ENCODE measurements at regions not wholly inside any gene's neighbourhood (a gene's known extent, or its start where the extent isn't known, plus 50 kb on each side); places are given as distances from the start of the nearest gene placed in this dataset.

DNA sequence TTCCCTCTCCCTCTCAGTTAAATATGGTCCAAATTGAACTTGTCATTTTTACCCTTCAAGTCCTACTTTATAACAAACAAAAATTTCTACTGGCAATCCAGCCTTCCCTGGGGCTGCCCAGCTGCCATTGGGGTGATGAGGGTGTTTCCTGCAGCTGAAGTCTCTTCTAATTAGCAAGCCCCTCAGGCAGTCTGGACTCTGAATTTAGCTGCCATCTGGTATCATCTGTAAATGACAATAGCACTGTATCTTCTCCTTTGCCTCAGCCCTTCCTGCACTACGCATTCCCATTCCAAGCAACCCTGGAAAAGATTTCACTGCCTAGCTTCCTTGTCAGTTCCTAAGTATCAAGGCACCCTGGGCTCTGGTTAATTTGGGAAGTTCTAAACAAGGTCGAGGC, 331.1 kb upstream of the KLF12 start:
- DNase-seq (ENCODE audit: low spot score in 2 of 2, unreplicated experiment in 2 of 2), result no peak
- H3K4me3 Mint-ChIP-seq, result no peak overlapping the region

DNA sequence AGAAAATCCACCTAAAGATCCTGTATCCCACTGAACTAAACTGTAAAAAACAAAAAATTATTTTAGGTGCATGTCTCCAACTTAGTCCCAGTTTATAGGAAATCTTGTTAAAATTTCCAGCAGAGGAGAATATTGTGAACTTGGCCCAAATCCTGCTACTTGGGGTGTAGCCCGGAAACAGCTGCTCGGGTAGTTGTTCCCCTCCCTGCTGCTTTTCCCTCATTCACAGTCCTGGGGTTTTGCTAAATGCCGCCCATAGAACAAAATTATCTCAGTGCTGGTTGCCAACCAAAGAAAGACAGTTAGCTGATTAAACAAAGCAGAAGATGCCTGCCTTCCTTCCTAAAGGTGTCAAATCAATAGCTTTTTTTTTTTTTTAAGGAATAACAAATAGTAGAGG, 330.5 kb upstream of the KLF12 start:
- Mint-ChIP-seq H3K27ac (no peak overlapping the region), H3K36me3 (no peaks in the 10 kb centered on the region), H3K27me3 (ENCODE audit: low read depth) (peaks cover 11% of the 10 kb centered on the region), H3K9me3 (no peaks in the 10 kb centered on the region), H3K4me3 (no peak overlapping the region), H3K4me1 (no peaks in the 10 kb centered on the region)
- TF ChIP-seq, protein P1, sequence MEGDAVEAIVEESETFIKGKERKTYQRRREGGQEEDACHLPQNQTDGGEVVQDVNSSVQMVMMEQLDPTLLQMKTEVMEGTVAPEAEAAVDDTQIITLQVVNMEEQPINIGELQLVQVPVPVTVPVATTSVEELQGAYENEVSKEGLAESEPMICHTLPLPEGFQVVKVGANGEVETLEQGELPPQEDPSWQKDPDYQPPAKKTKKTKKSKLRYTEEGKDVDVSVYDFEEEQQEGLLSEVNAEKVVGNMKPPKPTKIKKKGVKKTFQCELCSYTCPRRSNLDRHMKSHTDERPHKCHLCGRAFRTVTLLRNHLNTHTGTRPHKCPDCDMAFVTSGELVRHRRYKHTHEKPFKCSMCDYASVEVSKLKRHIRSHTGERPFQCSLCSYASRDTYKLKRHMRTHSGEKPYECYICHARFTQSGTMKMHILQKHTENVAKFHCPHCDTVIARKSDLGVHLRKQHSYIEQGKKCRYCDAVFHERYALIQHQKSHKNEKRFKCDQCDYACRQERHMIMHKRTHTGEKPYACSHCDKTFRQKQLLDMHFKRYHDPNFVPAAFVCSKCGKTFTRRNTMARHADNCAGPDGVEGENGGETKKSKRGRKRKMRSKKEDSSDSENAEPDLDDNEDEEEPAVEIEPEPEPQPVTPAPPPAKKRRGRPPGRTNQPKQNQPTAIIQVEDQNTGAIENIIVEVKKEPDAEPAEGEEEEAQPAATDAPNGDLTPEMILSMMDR (IDR thresholded peaks at IDR 0.05; ENCODE audit: unreplicated experiment), result no peak
- DNase-seq (ENCODE audit: low spot score in 2 of 2, unreplicated experiment in 2 of 2), result no peak

More for the DNA sequence above, 331.1 kb upstream of the KLF12 start:
- Mint-ChIP-seq H3K27me3 (ENCODE audit: low read depth) (peaks cover 11% of the 10 kb centered on the region), H3K36me3 (no peaks in the 10 kb centered on the region), H3K9me3 (no peaks in the 10 kb centered on the region), H3K4me1 (no peaks in the 10 kb centered on the region), H3K27ac (no peak overlapping the region)
- TF ChIP-seq, protein P1 (IDR thresholded peaks at IDR 0.05; ENCODE audit: unreplicated experiment), result no peak

DNA sequence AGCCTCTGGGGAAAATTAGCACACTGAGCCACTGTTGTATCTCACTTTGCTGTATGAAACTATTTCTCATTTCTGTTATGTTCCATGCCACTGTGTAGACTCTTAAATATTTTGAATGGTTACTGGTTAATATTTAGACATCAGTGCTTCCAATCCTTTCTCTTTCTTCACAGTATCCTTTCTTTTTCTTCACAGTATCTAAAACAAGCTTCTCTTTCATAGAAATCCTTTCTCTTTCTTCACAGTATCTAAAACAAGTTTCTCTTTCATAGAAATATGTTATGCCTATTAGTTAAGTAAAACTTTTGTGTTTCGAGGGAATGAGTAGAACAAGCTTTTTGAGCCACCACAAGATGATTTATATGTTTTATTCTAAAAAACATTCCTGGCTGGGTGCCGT, 326.8 kb upstream of the KLF12 start:
- Mint-ChIP-seq H3K27me3 (ENCODE audit: low read depth) (peaks cover 26% of the 10 kb centered on the region), H3K27ac (no peak overlapping the region), H3K9me3 (peaks cover 18% of the 10 kb centered on the region), H3K4me3 (no peak overlapping the region), H3K4me1 (no peaks in the 10 kb centered on the region), H3K36me3 (no peaks in the 10 kb centered on the region)
- TF ChIP-seq, protein P1 (IDR thresholded peaks at IDR 0.05; ENCODE audit: unreplicated experiment), result no peak
- no peak for DNase-seq (ENCODE audit: low spot score in 2 of 2, unreplicated experiment in 2 of 2)

DNA sequence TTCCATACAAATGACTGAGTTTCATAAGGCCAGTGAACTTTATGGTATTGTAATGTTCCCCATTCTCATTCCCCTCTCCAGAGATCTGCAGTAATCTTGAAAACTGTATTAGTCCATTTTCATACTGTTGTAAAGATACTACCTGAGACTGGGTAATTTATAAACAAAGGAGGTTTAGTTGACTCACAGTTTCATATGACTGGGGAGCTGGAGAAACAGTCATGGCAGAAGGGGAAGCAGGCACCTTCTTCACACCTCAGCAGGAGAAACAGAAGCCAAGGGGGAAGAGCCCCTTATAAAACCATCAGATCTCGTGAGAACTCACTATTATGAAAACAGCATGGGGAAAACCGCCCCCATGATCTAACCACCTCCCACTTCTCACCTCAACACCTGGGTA, 318.7 kb upstream of the KLF12 start:
- H3K4me1 Mint-ChIP-seq, result peaks cover 8% of the 10 kb centered on the region
- no peak overlapping the region for H3K27ac Mint-ChIP-seq
- no peak for DNase-seq (ENCODE audit: low spot score in 2 of 2, unreplicated experiment in 2 of 2)
- no peak overlapping the region for H3K4me3 Mint-ChIP-seq
- no peaks in the 10 kb centered on the region for H3K36me3 Mint-ChIP-seq
- TF ChIP-seq, protein P1 (IDR thresholded peaks at IDR 0.05; ENCODE audit: unreplicated experiment), result no peak
- peaks cover 26% of the 10 kb centered on the region for H3K9me3 Mint-ChIP-seq
- peaks cover 13% of the 10 kb centered on the region for H3K27me3 Mint-ChIP-seq (ENCODE audit: low read depth)

DNA sequence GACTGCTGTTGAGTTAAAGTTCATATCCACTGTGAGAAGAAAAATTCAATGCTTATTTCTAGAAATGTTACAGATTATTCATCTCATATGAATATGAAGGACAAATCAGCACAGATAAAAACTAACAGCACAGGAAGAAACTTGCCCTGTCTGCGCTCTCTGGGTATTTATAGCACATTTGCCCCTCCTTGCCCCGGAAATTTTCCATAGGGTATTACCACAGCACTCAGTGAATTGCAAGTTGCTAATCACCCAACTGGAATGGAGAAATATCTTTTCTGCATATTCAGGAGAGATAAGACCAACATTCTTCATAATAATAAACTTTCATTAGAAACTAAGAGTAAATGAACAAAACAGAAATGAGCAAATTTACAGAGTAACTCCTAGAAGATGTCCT, 318.0 kb upstream of the KLF12 start:
- H3K27me3 Mint-ChIP-seq (ENCODE audit: low read depth), result peaks cover 8% of the 10 kb centered on the region
- TF ChIP-seq, protein P1 (IDR thresholded peaks at IDR 0.05; ENCODE audit: unreplicated experiment), result no peak
- no peak overlapping the region for H3K27ac Mint-ChIP-seq
- no peaks in the 10 kb centered on the region for H3K36me3 Mint-ChIP-seq
- no peak for DNase-seq (ENCODE audit: low spot score in 2 of 2, unreplicated experiment in 2 of 2)
- H3K4me1 Mint-ChIP-seq, result peaks cover 8% of the 10 kb centered on the region
- peaks cover 21% of the 10 kb centered on the region for H3K9me3 Mint-ChIP-seq
- no peak overlapping the region for H3K4me3 Mint-ChIP-seq

DNA sequence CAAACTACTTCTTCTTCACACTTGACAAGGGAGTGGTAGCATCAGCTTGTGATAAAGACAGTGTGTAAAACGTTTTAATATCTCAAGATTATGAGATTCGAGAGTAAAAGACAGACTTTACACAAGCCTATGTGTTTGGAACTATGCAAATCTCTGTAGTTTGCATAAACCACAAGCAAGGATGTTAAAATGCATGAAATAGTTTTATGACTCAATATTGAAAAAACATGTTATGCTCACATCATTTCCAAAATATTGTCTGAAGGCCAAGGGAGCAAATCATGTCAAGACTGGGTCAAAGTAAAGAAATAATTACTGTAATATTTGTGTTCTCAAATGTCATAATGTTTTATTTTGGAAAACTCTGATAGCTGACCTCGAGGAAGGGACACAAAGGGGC, 316.8 kb upstream of the KLF12 start:
- Mint-ChIP-seq H3K27me3 (ENCODE audit: low read depth) (peaks cover 3% of the 10 kb centered on the region), H3K9me3 (peaks cover 15% of the 10 kb centered on the region), H3K36me3 (no peaks in the 10 kb centered on the region), H3K27ac (no peak overlapping the region), H3K4me3 (no peak overlapping the region), H3K4me1 (peaks cover 8% of the 10 kb centered on the region)
- TF ChIP-seq, protein P1 (IDR thresholded peaks at IDR 0.05; ENCODE audit: unreplicated experiment), result no peak
- DNase-seq (ENCODE audit: low spot score in 2 of 2, unreplicated experiment in 2 of 2), result no peak
